ENCODE measurements at regions not wholly inside any gene's neighbourhood (a gene's known extent, or its start where the extent isn't known, plus 50 kb on each side); places are given as distances from the start of the nearest gene placed in this dataset.

- TF ChIP-seq CTCF (IDR thresholded peaks at IDR 0.05) (no peak), POLR2A (IDR thresholded peaks at IDR 0.05) (no peak)
These were observed 1103.5 kb downstream of the STIM2 start for GRCh38 chr4:27964095-27964494.

All from heart left ventricle (tissue), 13 donors.